ENCODE measurements at regions not wholly inside any gene's neighbourhood (a gene's known extent, or its start where the extent isn't known, plus 50 kb on each side); places are given as distances from the start of the nearest gene placed in this dataset.

DNA sequence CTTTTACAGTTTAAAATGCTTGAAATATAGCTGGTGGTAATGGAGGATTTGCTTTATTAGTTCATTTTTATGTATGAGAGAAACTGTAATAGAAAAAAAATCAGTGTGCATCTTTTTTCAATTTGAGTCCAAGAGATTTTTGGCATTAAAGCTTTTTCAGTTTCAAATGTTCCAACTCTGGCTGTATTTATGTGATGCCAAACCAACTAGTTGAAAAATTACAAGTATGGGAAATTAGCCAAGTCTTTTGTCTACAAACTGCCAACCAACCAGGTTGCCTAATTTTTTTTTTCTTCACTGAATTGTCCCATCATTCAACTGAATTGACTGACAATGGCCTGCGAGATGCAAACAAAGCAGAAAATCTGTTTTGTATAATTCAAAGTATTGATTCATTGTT lies 95.7 kb downstream of the ICOS start:
- no peaks in the 10 kb centered on the region for H3K9me3 ChIP-seq
- H3K27ac ChIP-seq (replicated peaks in 1 of 4): no peak overlapping the region
- 86% methylated on average over 1 of the region's 1 CpG for WGBS
- H3K36me3 ChIP-seq: no peaks in the 10 kb centered on the region
- no peak for DNase-seq (ENCODE audit: extremely low spot score)
- TF ChIP-seq POLR2AphosphoS5 (IDR thresholded peaks at IDR 0.05): no peak
- intact Hi-C loops (cut with DNase I): no loop called here
- H3K4me1 ChIP-seq: peaks cover 0 to 26% (median 23%) of the 10 kb centered on the region in 4 donors
- H3K4me3 ChIP-seq: no peak overlapping the region
- no peaks in the 10 kb centered on the region for H3K27me3 ChIP-seq

DNA sequence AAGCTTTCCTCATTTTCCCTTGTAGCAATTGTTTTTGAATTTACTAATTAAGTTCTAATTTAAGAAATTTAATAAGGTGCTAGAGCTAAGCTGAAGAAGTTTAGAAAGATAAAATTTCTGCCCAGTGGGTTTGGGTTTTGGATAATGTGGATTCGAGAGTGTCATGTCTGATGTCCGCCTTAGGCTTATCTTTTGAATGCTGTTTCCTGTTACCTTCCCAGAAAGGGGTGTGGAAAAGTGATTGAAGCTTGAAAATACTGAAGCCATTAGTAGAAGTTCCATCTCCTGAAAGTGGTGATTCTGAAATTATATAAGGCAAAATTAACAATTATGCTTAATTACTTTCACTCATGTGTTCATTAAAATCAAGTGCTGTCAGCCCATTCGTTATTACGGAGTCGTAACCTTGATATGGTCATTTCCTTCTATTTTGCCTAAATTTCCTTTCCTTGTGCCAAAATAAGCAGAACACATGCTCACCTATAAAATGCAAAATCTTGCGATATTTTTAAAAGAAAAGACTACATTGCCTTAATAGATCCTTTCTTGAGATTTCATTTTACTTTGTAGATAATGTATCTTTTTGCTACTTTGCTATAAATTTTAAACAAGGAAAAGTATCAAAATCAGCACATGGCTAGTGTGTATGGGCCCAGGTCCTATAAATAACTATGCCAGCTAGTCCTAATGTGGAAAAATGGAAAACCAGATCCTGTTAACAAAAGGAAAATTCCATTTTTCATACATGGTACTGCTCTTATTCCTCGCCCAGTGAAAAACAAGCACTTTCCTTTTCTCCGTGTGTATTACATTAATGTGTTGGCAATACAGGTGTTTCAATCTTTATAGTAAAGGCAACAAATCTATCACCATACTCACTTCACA lies 97.3 kb downstream of the ICOS start:
- WGBS: 84% methylated on average over 8 of the region's 8 CpGs
- TF ChIP-seq POLR2A (IDR thresholded peaks at IDR 0.05; ENCODE audit: low read depth): no peak
- TF ChIP-seq, protein P1, sequence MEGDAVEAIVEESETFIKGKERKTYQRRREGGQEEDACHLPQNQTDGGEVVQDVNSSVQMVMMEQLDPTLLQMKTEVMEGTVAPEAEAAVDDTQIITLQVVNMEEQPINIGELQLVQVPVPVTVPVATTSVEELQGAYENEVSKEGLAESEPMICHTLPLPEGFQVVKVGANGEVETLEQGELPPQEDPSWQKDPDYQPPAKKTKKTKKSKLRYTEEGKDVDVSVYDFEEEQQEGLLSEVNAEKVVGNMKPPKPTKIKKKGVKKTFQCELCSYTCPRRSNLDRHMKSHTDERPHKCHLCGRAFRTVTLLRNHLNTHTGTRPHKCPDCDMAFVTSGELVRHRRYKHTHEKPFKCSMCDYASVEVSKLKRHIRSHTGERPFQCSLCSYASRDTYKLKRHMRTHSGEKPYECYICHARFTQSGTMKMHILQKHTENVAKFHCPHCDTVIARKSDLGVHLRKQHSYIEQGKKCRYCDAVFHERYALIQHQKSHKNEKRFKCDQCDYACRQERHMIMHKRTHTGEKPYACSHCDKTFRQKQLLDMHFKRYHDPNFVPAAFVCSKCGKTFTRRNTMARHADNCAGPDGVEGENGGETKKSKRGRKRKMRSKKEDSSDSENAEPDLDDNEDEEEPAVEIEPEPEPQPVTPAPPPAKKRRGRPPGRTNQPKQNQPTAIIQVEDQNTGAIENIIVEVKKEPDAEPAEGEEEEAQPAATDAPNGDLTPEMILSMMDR (IDR thresholded peaks at IDR 0.05): no peak
- no peak for TF ChIP-seq EP300 (IDR thresholded peaks at IDR 0.05)
- no peak for TF ChIP-seq POLR2AphosphoS5 (IDR thresholded peaks at IDR 0.05)
- H3K9me3 ChIP-seq: no peaks in the 10 kb centered on the region
- no peak overlapping the region for H3K4me3 ChIP-seq
- intact Hi-C loops (cut with DNase I): no loop called here
- no peaks in the 10 kb centered on the region for H3K27me3 ChIP-seq
- peaks cover 0 to 30% (median 25%) of the 10 kb centered on the region in 4 donors for H3K4me1 ChIP-seq
- DNase-seq (ENCODE audit: extremely low spot score): no peak
- no peaks in the 10 kb centered on the region for H3K36me3 ChIP-seq
- H3K27ac ChIP-seq (replicated peaks in 1 of 4): no peak overlapping the region

DNA sequence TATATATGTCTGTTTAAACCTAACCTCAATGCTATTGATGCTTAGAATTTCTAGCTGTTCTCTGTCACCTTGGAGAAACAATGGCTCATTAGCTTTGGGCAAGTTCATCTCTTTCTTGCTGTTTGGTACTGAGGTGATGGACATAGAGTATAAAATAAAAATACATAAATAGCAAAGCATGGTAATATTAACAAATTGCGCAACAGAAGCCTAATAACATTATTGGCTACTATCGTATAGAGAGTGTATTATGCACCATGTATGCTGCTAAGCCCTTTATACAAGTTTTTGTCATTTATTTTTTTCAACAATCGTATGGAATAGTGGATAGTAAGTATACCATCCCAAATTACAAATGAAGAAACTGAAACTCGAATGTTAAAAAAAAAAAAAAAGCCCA lies 100.1 kb downstream of the ICOS start:
- Histone ChIP-seq H3K9me3 (no peaks in the 10 kb centered on the region), H3K27ac (replicated peaks in 1 of 4) (no peak overlapping the region), H3K4me3 (no peak overlapping the region), H3K27me3 (no peaks in the 10 kb centered on the region), H3K36me3 (no peaks in the 10 kb centered on the region), H3K4me1 (peaks cover 0 to 13% (median 10%) of the 10 kb centered on the region in 4 donors)
- no peak for DNase-seq (ENCODE audit: extremely low spot score)
- intact Hi-C loops (cut with DNase I): no loop called here
- no peak for TF ChIP-seq POLR2A (IDR thresholded peaks at IDR 0.05; ENCODE audit: low read depth)
- TF ChIP-seq EP300 (IDR thresholded peaks at IDR 0.05): no peak
- TF ChIP-seq POLR2AphosphoS5 (IDR thresholded peaks at IDR 0.05): no peak
- TF ChIP-seq, protein P1 (IDR thresholded peaks at IDR 0.05): no peak
- WGBS: 88% methylated on average over 4 of the region's 4 CpGs

DNA sequence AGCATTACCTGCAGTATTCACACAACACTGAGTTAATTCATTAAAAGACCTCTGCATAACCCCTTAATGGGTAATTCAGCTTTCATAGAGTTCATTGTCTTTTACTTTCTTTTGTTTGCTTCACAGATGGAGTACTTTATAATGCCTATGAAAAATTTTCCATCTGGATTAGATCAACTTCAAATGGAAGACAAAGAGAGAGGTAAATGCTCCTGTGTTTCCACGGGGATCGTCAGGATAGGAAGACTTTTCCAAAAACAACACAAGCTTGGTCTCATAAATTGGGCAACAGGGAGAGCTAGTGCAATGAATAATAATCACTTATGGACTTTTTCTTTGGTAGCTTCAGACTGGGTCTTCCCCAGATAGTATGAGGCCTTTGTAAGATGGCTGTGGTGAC lies 100.7 kb downstream of the ICOS start:
- DNase-seq (ENCODE audit: extremely low spot score): no peak
- H3K36me3 ChIP-seq: no peaks in the 10 kb centered on the region
- WGBS: 38% methylated on average over 2 of the region's 2 CpGs
- H3K27ac ChIP-seq (replicated peaks in 1 of 4): no peak overlapping the region
- peaks cover 0 to 5% (median 0%) of the 10 kb centered on the region in 4 donors for H3K9me3 ChIP-seq
- peaks cover 0 to 8% (median 5%) of the 10 kb centered on the region in 4 donors for H3K4me1 ChIP-seq
- TF ChIP-seq POLR2AphosphoS5 (IDR thresholded peaks at IDR 0.05): no peak
- no peak for TF ChIP-seq EP300 (IDR thresholded peaks at IDR 0.05)
- no peak for TF ChIP-seq POLR2A (IDR thresholded peaks at IDR 0.05; ENCODE audit: low read depth)
- TF ChIP-seq, protein P1 (IDR thresholded peaks at IDR 0.05): no peak
- H3K4me3 ChIP-seq: no peak overlapping the region
- intact Hi-C loops (cut with DNase I): no loop called here
- no peaks in the 10 kb centered on the region for H3K27me3 ChIP-seq

DNA sequence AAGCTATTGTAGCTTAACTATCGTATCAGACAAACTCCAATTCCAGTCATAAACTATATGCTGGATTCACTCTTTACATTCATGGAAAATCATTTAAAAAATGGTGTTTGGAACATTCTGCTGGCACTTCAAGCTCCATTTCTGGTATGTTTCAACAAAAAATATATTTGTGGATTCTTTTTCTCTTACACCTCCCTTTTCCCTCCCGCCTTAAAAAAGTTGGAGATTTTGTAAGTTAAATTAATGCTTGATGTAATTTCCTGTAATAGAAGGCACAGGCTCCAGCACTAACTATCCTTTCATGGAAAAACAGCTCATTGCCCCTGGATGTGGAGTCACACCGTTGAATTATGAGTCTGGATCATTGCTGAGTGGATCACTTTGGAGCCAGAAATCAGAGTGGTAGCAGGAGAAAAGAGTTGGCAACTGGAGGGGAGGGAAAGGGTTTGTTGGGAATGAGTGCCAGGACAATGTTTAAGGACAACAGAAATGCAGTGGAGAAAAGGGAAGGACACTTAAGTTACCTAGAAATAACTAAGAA lies 102.8 kb downstream of the ICOS start:
- 58% methylated on average over 3 of the region's 3 CpGs for WGBS

More for the DNA sequence above, 102.8 kb downstream of the ICOS start:
- H3K9me3 ChIP-seq: peaks cover 0 to 6% (median 0%) of the 10 kb centered on the region in 4 donors
- DNase-seq (ENCODE audit: extremely low spot score): no peak
- H3K27ac ChIP-seq (replicated peaks in 1 of 4): no peak overlapping the region
- no peaks in the 10 kb centered on the region for H3K36me3 ChIP-seq
- no peak overlapping the region for H3K4me3 ChIP-seq
- H3K4me1 ChIP-seq: peaks cover 0 to 7% (median 2%) of the 10 kb centered on the region in 4 donors
- TF ChIP-seq POLR2AphosphoS5 (IDR thresholded peaks at IDR 0.05) (no peak), POLR2A (IDR thresholded peaks at IDR 0.05; ENCODE audit: low read depth) (no peak), EP300 (IDR thresholded peaks at IDR 0.05) (no peak)
- TF ChIP-seq, protein P1 (IDR thresholded peaks at IDR 0.05): no peak
- intact Hi-C loops (cut with DNase I): no loop called here
- no peaks in the 10 kb centered on the region for H3K27me3 ChIP-seq

Measured in esophagus muscularis mucosa (tissue), 4 donors.